Activated CD4-positive, alpha-beta T cell treated with anti-CD3 and anti-CD28 coated beads, Interleukin-2, amount 50 U/mL, for 4 hours (primary cell): ENCODE measurements at regions not wholly inside any gene's neighbourhood (a gene's known extent, or its start where the extent isn't known, plus 50 kb on each side); places are given as distances from the start of the nearest gene placed in this dataset.

Experiments
- DNase-seq, 2 experiments: peaks; one replicate each; pipeline ENCODE4 v3.0.0-alpha.2; 2020

DNA sequence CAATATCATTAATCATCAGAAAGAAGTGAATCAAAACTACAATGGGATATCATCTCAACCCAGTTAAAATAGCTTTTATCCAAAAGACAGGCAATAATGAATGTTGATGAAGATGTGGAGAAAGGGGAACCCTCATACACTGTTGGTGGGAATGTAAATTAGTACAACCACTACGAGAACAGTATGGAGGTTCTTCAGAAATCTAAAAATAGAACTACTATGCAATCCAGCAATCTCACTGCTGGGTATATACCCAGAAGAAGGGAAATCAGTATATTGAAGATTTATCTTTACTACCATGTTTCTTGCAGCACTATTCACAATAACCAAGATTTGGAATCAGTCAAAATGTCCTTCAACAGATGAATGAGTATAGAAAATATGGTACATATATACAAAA is 189.8 kb downstream of the HHIPL2 start:
- no peak for DNase-seq

DNA sequence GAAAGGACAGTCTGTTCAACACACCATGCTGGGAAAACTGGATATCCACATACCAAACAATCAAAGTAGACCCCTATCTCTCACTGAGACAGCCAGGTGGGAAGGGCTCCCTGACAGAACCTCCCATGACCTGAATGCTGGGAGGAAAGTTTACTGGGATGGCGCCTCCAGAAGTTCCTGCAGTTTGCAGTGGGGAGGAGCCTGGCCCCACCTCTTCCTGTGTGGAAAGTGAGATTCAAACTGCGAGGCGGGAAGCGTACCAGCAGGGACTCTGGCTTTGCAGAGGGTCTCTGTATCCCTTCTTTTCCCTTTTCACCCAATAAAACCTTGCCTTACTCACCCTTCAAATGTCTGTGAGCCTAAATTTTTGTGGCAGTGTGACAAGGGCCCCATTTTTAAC is 190.7 kb downstream of the HHIPL2 start:
- no peak for DNase-seq

DNA sequence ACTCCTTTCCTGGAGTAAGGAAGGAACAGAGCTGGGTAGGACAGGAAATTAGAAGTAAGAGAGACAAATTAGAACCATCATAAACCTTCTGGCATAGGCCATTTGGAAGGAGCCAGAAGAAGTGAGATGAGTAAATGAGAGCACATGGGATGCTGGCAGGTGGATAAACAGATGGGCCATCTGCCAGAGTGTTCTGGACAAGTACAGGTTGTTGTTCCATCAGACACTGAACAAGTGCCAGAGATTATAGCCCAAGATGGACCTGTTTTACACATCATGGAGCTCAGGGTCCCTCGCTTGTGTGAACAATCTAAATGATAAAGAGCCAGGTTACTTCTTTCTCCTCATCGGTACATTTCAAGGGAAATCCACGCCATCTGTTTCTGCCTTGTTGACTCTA is 200.3 kb downstream of the HHIPL2 start:
- no peak for DNase-seq

DNA sequence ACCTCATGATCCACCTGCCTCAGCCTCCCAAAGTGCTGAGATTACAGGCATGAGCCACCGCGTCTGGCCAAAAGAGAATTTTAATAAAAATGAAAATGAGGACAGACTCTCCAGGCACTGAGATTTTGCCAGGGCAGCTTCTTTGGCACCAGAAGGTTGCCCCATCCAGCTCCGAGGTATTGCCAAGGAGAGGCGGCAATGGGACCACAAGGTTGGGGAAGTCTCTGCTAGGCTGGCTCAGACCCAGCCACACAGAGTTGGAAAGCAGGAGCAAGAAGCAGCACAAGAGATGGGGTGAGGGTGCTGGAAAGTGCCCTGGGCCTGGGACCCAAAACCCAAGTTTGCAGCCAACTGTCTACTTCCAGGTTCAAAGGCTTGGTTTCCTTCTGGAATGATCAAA is 200.9 kb downstream of the HHIPL2 start:
- no peak for DNase-seq

DNA sequence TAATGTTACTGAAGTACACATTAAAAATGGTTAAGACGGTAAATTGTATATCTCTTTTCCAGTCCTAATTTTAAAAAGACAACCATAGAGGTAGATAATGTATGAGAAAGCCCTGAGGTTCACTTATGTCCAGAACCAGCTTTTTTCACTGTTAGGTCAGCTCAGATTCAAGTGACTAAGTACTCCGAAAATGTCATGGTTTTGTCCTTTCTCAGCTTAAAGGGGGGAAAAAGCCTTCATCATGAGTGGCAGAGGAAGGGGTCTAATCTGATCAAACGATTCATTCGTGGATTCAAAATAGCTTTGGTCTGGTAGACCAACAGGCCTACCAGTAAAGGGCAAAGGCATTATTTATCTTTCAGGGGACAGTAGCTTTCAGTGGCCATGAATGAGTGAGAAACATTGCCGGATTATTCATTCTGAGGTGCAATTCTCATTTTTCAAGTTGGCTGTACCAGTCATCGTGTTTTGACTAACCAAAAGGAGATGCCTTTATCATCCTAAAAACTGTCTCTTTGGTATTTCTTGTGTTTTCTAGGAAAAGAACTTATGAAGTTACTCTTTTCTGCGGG is 208.4 kb downstream of the HHIPL2 start:
- DNase-seq: no peak

DNA sequence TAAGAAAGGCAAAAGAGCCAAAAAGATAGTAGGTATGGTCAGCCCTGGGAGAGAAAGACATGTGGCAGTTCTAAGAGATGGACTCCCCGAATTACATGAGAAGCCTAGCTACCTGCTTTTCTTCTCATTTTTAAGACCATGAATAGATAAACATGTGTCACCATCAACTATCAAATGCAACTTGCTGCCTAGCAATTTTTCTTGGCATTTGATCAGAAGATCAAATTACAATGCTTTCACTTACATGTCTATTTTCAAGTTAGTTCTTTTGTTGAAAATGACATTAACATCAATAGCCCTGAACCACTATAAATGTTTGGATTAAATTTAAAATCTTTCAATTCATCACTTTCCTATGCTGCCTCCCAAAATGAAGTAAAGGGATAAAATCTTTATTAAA is 212.3 kb downstream of the HHIPL2 start:
- no peak for DNase-seq

DNA sequence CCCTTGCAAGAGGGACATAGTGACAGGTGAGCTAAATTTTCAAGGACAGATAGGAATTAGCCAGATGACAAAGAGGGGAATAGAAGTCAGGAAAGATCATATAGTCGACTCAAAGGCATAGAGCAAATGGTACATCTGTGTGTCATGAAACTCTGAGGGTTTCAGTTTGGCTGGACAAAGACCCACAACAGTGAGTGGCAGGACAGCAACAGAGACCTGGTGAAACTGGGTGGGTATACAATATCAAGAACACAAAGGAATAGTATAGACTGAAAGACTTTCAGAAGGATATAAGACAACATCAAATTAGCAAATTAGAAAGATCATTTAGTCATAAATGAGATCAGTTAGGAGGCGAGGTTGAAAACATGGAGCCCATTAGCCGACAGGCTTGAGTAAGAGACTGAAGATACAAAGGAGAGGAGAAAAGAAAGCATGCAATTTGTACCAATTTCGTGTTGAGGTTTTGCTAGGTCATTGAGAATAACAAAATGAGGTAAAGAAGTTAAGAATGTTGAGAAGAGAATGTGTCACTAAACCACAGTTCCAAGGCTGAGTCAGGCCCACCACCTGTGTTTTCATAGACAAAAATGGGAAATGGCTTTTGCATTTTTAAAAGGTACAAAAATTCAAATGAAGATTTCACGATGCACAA is 213.8 kb downstream of the HHIPL2 start:
- DNase-seq: no peak

DNA sequence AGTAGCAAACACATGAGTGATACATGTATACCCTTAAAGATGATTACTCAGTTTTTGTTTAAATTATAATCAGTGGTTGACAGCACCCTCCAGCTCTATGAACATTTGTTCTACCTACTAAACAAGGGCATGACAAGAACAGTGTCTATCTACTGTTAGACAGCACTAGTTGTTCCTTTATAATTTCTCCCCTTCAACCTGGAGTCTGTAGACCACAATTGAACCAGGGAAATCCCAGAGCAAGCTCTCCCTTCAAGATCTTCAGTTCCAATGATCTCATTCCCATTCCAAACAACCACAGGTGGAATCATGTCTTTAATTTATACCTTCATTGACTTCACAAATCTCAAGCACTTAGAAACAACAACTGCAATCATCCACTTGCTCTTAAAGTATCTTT is 216.1 kb downstream of the HHIPL2 start:
- DNase-seq: no peak

DNA sequence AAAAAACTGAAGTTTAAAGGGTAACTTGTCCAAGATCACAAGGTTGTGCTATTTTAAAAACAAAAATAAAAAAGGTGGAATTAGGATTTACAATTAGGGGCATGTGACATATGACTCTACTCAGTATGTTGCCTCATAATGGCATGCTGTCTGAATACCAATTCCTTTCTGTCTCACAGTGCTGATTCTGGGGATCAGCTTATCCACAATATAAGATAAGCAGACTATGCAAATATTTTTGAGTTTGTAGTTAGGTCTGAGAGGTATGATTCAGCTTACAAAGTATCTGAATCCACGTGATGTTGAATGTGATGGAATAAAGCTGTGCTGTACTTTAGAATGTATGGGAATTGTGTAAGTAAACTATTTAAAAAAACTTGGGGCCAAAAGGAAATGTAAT is 216.6 kb downstream of the HHIPL2 start:
- DNase-seq: no peak

DNA sequence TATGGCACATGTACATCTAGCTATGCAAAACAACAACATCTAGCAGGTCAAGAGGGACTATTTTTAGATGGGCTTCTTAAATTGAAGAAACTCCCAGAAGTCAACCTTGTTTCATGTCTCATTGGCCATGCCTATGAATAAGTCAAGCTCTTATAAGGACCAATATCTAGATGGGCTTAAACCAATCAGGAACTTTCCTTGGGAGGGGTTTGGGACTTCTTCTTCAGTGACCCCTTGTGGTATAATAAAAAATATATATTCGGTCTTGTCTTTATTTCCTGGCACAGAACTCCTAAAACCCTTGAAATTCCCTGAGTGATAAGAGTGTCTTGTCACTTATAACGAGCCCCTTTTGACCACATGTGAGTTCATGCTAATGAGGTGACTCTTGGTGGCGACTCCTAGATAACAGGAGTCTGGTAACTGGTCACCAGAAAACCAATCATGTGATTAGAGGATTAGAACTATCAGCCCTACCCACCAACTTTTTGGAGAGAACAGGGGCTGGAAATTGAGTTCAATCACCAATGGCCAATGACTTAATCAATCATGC is 218.3 kb downstream of the HHIPL2 start:
- DNase-seq: no peak

DNA sequence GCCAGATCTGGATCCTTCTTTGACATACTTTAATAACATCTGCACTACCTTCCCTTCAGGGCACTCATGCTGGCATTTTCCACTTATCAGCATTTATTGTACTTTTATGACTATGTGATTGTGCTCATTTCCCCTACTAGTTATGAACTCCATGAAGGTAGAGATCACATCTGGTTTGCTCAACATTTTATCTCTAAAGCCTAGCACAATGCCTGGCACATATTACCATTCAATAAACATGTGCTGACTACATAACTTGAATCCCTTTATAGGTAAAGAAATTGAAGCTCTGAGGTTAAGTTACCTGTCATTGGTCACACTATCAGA is 221.2 kb downstream of the HHIPL2 start:
- no peak for DNase-seq

DNA sequence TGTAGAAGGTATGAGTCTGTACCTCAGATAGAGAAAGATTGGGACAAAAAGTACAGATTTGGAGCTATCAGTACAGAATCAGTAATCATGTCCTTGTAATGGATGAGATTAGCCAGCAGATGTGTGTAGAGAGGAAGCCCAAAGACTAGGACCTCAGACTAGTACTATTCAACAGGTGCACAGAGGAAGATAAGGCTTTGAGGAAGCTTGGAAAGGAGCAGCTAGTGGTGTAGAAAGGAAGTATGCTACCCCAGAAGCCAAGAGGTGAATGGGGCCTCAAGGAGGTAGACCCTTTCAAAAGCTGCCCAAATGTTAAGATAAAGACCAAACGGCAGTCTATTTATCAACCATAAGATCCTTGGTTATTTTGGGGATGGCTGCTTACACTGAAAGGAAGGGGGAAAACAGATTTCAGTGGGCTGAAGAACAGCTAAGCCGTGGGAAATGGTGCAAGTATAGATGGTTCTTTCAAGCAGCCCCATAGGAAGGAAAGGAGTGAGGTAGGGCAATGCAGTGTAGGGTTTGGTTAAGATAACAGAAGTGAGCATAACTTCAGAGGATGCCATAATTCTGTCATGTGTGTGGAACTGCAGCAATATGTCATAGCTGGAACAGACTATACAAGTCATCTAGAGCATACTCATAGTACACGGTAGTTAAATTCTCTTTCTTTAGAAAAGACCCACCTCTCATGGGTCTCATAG is 221.7 kb downstream of the HHIPL2 start:
- no peak for DNase-seq

DNA sequence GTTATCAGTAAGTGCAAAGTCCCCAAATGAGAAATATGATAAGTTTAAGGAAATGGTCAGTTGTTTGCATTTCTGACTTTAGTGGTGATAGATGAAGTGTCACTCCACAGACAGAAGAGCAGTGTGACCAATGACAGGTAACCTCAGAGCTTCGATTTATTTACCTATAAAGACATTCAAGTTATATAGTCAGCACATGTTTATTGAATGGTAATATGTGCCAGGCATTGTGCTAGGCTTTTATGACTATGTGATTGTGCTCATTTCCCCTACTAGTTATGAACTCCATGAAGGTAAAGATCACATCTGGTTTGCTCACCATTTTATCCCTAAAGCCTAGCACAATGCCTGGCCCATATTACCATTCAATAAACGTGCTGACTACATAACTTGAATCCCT is 222.4 kb downstream of the HHIPL2 start:
- DNase-seq: no peak

DNA sequence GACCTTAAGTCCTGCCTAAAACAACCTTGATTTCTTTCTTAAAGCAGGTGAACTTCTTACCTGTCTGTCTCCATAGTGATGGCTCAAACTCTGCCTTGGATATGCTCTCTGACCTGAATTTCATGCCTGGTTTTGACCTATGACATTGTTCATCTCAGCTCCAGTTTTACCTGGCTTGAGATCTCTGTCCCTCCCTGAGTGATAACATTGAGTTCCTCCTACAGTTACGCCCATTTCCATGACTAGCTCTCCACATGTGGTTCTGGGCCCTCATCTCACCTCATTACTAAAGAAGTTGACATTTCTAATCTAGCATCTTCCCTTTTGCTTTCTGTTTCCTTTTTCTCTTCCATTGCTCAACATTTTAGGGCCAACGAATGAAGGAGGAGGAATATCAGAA is 233.1 kb downstream of the HHIPL2 start:
- no peak for DNase-seq

DNA sequence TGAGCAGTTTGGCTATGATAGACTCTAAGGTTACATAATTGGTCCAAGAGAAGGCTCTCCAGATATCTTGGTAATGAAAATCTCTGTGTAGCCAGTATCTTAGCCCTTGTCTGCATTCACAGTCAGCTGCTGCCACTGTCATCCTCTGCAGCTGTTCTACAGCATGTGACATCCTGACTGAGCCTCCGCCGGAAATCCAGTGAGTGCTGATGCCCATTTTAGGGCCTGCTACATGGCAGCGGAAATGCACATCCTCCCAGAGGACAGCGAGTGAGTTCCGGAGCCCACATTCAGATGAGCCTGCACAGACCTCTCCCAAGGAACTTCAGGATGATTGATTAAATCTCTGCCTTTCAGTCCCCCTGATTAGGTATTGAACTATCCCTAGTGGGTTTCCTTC is 237.1 kb downstream of the HHIPL2 start:
- DNase-seq: no peak

DNA sequence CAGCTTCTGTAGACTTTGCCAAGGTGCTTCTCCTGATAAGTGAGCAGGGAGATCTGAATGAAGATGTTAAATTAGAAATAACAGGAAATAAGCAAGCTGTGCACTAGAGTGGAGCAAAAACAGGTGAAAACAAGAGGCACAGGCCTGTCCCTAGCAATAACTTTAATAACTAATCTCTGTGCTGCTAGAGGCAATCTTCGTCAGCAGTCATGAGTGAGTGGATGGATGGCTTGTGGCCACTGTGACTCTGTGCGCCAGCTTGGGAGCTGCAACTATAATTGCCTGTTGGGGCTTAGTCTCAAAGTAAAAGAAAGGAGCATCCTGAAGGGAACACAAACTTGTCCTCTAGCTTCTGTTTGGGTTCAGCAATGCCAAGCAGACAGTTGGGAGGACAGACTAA is 240.3 kb downstream of the HHIPL2 start:
- no peak for DNase-seq

DNA sequence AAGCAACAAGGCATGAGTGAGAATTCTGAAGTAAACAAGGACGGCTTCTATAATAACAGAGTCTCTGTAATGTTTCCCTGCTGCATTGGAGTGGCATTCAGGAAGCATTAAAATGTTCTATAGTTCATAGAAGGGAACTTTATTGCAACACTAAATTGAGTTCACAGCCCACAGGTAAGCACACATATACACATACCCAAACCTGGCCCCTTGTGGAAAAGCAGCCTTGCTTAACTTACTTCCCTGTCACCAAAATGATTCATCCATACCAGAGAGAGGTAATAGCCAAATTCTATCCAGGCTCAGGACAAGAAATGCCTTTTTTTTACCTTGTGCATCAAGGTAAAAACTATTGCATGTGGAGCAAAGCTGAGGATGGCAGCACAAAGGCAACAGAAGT is 241.4 kb downstream of the HHIPL2 start:
- no peak for DNase-seq

DNA sequence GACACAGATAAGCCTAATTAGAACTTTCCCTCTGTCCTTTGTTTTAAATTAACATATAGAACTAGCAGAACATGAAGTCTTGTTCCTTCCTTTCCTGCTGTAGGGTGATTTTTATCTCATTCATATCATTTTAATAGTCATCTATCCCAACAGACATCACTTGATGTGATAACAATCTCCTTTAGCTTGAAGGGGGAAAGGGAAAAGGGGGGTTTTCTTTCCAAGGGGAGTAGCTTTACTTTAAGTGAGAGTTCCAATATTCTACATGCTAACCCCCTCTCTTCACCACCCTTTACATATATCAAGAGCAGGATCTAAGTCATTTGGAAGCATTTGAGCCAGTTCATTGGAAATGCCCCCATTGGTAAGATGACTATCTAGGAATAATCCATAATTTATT is 241.9 kb downstream of the HHIPL2 start:
- no peak for DNase-seq

DNA sequence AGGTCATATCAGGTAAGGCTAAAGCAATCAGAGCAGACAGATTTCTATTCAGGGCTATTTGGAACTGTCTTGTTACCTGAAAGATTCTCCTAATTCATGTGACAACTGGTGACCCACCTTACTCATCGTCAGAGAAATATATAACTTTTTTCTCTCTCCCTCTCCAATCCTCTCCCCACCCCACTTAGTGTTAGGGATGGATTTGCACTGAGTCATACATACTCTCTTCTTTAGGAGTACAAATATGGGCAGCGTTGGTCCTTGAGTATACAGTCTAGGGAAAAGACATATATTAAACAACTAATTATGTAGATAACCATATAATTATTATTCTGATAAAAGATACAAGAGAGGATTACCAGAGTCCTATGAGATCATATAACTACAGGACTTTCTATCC is 246.3 kb downstream of the HHIPL2 start:
- DNase-seq: no peak

DNA sequence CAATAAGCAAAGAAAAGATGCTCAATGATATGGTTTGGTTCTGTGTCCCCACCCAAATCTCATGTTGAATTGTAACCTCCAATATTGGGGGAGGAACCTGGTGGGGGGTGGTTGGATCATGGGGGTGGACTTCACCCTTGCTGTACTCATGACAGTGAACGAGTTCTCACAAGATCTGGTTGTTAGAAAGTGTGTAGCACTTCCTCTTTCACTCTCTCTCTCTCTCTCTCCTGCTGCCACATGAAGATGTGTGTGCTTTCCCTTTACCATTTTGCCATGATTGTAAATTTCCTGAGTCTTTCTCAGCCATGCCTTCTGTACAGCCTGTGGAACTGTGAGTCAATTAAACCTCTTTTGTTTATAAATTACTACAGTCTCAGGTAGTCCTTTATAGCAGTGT is 248.4 kb downstream of the HHIPL2 start:
- no peak for DNase-seq

DNA sequence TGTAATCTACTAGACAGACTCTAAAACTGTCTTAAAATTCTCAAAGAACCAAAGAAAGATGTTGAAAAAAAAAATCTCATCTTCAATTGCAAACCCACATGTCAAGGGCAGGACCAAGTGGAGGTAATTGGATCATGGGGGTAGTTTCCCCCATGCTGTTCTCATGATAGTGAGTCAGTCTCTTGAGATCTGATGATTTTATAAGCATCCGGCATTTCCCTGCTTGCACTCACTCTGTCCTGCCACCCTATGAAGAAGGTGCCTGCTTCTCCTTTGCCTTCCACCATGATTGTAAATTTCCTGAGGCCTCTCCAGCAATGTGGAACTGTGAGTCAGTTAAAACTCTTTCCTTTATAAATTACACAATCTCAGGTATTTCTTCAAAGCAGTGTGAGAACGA is 257.0 kb downstream of the HHIPL2 start:
- DNase-seq: no peak

DNA sequence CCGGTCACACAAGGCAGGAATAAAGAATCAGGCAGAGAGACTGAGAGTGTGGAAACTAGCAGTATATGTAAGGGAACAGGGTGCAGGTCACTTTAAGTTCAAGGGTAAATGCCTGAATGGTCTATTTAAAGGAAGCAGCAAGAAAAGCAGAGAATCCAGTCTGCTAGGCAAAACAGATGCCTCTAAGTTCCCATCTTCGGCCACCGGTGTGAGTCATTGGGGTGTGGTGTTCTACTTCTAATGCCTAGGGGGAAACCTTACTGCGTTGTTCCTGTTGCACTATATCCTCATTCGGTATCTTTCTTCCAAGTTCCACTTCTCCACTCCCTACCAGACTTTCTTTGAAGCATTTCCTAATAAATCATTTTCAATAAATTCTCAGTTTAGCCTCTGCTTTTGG is 259.9 kb downstream of the HHIPL2 start:
- DNase-seq: no peak

DNA sequence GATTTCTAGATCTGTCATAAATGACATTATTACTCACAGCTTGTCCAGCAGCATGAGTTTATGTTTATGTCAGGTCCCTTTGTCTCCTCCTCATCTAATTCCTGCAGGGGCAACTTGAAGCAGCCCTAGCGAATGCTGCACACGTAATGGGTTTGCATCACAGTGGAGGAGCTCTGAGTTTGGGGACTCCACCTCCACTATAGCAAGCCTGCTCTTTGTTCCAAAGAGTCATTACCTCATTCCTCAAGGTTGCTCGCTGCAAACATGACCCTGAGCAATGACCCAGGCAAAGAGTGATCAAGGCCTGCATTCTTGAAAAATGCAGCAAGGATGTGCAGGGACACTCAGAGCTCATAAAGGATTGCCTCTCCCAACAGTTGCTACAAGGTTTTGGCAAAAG is 261.9 kb downstream of the HHIPL2 start:
- no peak for DNase-seq

DNA sequence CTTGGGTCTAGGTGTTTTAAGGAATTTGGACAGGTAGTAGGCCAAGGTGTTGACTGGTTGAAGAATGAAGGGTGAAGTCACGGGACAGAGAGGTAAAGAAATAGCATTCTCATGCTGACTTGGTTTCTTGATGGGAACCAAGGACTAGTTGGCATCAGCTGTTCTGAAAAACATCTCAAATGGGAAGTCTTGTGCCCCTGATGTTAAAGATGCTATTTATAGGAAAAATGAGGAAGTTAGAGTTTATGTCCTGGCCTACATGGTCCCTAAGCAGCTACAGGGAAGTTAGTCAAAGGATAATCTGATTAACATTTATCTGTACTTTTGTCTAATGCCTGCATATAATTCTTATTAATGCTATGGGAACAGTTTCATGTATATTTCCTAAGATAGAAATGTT is 262.4 kb downstream of the HHIPL2 start:
- DNase-seq: no peak

DNA sequence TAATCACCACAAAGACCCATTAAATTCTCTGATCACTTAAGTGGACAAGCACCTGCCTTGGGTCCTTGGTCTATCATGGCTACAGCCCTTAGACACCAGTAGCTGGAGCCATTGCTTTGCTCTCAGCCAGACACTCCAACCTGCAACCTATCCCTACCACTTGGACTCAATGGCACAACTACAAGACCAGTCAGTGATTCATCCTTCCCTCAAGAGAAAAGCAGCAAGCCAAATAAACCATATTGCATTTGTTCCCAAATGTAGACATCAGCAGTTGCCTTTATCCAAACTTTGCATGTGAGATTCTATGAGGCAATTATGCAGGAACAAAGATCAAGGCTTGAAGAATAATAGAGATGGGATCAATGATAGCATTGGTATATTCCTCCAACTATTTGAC is 263.4 kb downstream of the HHIPL2 start:
- no peak for DNase-seq
